Sigmoid colon (tissue), 6 donors: ENCODE measurements at regions not wholly inside any gene's neighbourhood (a gene's known extent, or its start where the extent isn't known, plus 50 kb on each side); places are given as distances from the start of the nearest gene placed in this dataset.

Experiments used
- DNase-seq: peaks from one replicate; pipeline ENCODE4 v3.0.0-alpha.2; 2019
- H3K27ac ChIP-seq, 4 donors: fragments of 200-600 bp; sonication (generic); one replicate each; pipeline ENCODE4 v1.5.1; 2016 to 2019; ENCODE audit warnings: mild to moderate bottlenecking in 1 of 4
- H3K27me3 ChIP-seq, 3 donors: fragments of 200-600 bp; sonication (generic); one replicate each; pipeline ENCODE4 v1.5.1; 2019; ENCODE audit warnings: mild to moderate bottlenecking in 1 of 3
- H3K36me3 ChIP-seq, 4 donors: fragments of 200-600 bp; sonication (generic); one replicate each; pipeline ENCODE4 v1.5.1; 2016 to 2019
- H3K4me1 ChIP-seq, 4 donors: fragments of 200-600 bp; sonication (generic); one replicate each; pipeline ENCODE4 v1.5.1; 2017 to 2019
- H3K4me3 ChIP-seq, 4 donors: fragments of 200-600 bp; sonication (generic); one replicate each; pipeline ENCODE4 v1.5.1; 2017 to 2019; ENCODE audit warnings: mild to moderate bottlenecking in 2 of 4, moderate library complexity in 1 of 4
- H3K9me3 ChIP-seq, 4 donors: fragments of 200-600 bp in 3 of 4; sonication (generic) in 3 of 4; one replicate each; pipeline versions ENCODE4 v1.5.1 to v1.6.1; 2013 to 2019
- EP300 ChIP-seq, 4 donors: sonication (generic); formaldehyde crosslinking; IDR thresholded peaks; one replicate each; pipeline ENCODE4 v1.6.1; 2017; ENCODE audit warnings: antibody characterized with exemption in 4 of 4
- POLR2A ChIP-seq, 2 donors: fragments of 450-650 bp; IDR thresholded peaks; one replicate each; pipeline ENCODE4 v1.6.1; 2016; ENCODE audit warnings: antibody characterized with exemption in 2 of 2, mild to moderate bottlenecking in 2 of 2, moderate library complexity in 2 of 2
- POLR2AphosphoS5 ChIP-seq, 4 donors: sonication (generic); formaldehyde crosslinking; IDR thresholded peaks; one replicate each; pipeline ENCODE4 v1.6.1; 2017; ENCODE audit warnings: antibody characterized with exemption in 4 of 4
- WGBS, 2 donors: extraction: QIAGEN DNeasy Blood & Tissue Kit; methylation state at CpG; one replicate each; pipeline ENCODE4 v1.1.7; 2013; 5-methylcytosine and 5-hydroxymethylcytosine counted together
- intact Hi-C: fragments of 100-400 bp; cut with DNase I; formaldehyde crosslinking; loops from one replicate; pipeline ENCODE4 v1.15.1; 2023
- TF ChIP-seq, protein P1 (sequence below), 4 experiments: fragments of 450-650 bp in 3 of 4; fragments of 200-600 bp in 1 of 4; IDR thresholded peaks; one replicate each; pipeline ENCODE4 v1.5.1; 2016 to 2019; ENCODE audit warnings: antibody characterized with exemption in 4 of 4, mild to moderate bottlenecking in 3 of 4, moderate library complexity in 2 of 4
- donor health status: healthy with polysubstance abuse.
- donor health status: healthy.

DNA sequence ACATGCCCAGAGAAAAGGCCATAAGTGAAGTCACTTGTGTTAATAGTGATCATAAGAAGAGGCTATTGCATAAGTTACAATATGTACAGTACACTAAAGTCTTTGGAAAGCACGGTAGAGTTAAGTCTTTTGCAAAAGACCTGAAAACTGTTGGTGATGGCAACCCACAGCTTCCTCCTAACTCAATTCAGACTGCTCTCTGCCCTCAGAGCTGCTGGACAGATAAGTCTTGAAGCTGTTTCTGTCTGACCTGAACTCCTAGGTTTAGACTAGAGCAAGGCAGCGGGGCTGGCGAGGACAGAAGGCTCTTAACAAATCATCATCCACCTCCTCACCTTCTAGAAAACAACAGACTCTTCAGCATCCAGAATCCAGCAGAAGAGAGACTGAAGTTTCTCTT lies 125.4 kb downstream of the CD24 start:
- Histone ChIP-seq H3K4me1 (no peaks in the 10 kb centered on the region), H3K36me3 (no peaks in the 10 kb centered on the region), H3K4me3 (no peak overlapping the region), H3K9me3 (no peaks in the 10 kb centered on the region), H3K27ac (no peak overlapping the region), H3K27me3 (no peaks in the 10 kb centered on the region)
- DNase-seq, result no peak
- 81 to 89% methylated on average over 3 of the region's 3 CpGs for WGBS, 2 donors
- intact Hi-C loops, result no loop called here
- no peak for TF ChIP-seq POLR2AphosphoS5 (IDR thresholded peaks at IDR 0.05)
- no peak for TF ChIP-seq EP300 (IDR thresholded peaks at IDR 0.05)
- TF ChIP-seq, protein P1, sequence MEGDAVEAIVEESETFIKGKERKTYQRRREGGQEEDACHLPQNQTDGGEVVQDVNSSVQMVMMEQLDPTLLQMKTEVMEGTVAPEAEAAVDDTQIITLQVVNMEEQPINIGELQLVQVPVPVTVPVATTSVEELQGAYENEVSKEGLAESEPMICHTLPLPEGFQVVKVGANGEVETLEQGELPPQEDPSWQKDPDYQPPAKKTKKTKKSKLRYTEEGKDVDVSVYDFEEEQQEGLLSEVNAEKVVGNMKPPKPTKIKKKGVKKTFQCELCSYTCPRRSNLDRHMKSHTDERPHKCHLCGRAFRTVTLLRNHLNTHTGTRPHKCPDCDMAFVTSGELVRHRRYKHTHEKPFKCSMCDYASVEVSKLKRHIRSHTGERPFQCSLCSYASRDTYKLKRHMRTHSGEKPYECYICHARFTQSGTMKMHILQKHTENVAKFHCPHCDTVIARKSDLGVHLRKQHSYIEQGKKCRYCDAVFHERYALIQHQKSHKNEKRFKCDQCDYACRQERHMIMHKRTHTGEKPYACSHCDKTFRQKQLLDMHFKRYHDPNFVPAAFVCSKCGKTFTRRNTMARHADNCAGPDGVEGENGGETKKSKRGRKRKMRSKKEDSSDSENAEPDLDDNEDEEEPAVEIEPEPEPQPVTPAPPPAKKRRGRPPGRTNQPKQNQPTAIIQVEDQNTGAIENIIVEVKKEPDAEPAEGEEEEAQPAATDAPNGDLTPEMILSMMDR (IDR thresholded peaks at IDR 0.05), result no peak
- TF ChIP-seq POLR2A (IDR thresholded peaks at IDR 0.05), result no peak

DNA sequence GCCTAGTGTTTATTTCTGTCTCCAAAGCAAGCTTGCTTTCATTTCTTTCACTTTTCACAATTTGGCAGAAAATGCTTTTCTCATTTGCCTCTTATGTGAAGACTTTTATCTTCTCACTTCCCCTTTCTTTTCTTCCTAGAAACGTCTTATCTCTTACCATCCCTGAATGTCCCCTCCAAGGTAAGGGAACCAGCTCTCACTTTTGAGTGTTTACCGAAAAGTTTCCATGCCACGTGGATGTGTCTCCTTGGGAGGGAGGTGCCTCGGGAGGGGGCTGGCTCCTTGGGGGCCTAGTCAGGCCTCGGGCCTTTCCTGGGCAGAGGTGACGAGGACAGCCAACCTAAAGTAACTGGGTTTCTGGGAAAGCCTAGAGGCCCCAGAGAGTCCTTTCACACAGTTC lies 127.4 kb downstream of the CD24 start:
- WGBS, 2 donors, result 70 to 88% methylated on average over 6 of the region's 6 CpGs

DNA sequence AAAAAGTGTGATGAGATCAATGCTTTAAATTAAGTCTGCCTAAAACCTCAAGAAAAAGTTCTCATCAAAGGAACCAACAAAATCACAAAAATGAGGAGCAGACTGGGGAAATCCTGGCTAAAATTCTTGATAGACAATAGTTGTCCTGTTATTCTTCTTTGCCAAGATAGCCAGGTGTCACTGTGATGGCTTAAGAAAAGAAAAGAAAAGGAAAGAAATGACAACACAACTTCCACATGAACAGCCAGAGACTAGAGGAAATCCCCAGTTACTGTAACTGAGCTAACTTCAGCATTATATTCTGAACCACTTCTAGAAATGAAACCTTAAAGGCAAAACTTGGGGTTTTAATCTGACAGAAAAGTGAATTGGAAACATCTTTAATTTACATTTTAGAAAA lies 129.6 kb downstream of the CD24 start:
- no peak for DNase-seq
- H3K4me3 ChIP-seq, result no peak overlapping the region
- H3K4me1 ChIP-seq, result no peaks in the 10 kb centered on the region
- no peaks in the 10 kb centered on the region for H3K36me3 ChIP-seq
- intact Hi-C loops, result no loop called here
- H3K27ac ChIP-seq, result no peak overlapping the region
- no peaks in the 10 kb centered on the region for H3K27me3 ChIP-seq
- no peaks in the 10 kb centered on the region for H3K9me3 ChIP-seq
- no peak for TF ChIP-seq POLR2A (IDR thresholded peaks at IDR 0.05)
- no peak for TF ChIP-seq EP300 (IDR thresholded peaks at IDR 0.05)
- TF ChIP-seq POLR2AphosphoS5 (IDR thresholded peaks at IDR 0.05), result no peak
- TF ChIP-seq, protein P1 (IDR thresholded peaks at IDR 0.05), result no peak

More for the DNA sequence above, 127.4 kb downstream of the CD24 start:
- DNase-seq, result no peak
- Histone ChIP-seq H3K36me3 (no peaks in the 10 kb centered on the region), H3K4me1 (no peaks in the 10 kb centered on the region), H3K9me3 (no peaks in the 10 kb centered on the region), H3K27ac (no peak overlapping the region), H3K27me3 (no peaks in the 10 kb centered on the region), H3K4me3 (no peak overlapping the region)
- TF ChIP-seq EP300 (IDR thresholded peaks at IDR 0.05), result no peak
- TF ChIP-seq POLR2A (IDR thresholded peaks at IDR 0.05), result no peak
- TF ChIP-seq, protein P1 (IDR thresholded peaks at IDR 0.05), result no peak
- no peak for TF ChIP-seq POLR2AphosphoS5 (IDR thresholded peaks at IDR 0.05)
- intact Hi-C loops, result no loop called here

DNA sequence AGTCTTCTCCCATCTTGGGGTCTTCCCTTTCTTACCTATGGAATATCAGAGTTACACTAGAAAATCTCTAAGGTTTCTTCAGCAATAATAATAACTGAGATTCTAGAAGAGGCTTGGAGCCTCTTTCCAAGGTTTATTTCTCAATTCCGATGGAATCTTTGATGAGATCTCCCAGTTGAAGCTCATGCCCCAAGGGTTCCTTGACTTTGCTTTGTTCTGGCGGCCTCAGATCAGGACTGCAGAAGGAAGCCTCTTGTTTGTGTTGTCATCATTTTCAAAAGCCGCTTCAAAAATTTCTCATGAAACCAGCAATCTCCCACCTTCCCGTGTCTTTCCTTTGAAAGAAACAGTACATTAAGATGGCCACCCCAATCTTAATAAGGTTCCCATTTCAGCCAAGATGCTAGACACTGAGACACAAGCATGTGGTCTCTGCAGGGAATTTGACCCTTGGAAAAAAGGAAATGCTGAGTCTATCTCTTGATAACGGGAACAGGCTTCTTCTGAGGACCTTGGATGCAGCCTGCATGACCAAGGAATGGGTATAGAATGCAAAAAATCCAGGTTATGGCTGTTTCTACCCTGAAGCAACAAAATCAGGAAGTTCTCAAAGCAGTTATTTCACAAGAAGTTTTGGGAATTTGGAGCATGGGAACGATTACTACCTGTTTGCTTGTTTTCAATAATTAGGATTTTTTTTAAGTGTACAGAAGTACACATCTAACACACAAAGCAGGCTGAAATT lies 141.6 kb downstream of the CD24 start:
- H3K27me3 ChIP-seq, result no peaks in the 10 kb centered on the region
- H3K4me3 ChIP-seq, result no peak overlapping the region
- no peak overlapping the region for H3K27ac ChIP-seq
- TF ChIP-seq, protein P1 (IDR thresholded peaks at IDR 0.05), result no peak
- TF ChIP-seq POLR2A (IDR thresholded peaks at IDR 0.05), result no peak
- no peak for TF ChIP-seq POLR2AphosphoS5 (IDR thresholded peaks at IDR 0.05)
- no peak for TF ChIP-seq EP300 (IDR thresholded peaks at IDR 0.05)
- no peaks in the 10 kb centered on the region for H3K4me1 ChIP-seq
- 86 to 93% methylated on average over 6 of the region's 6 CpGs for WGBS, 2 donors
- intact Hi-C loops, result no loop called here
- no peak for DNase-seq
- H3K9me3 ChIP-seq, result no peaks in the 10 kb centered on the region
- H3K36me3 ChIP-seq, result no peaks in the 10 kb centered on the region

DNA sequence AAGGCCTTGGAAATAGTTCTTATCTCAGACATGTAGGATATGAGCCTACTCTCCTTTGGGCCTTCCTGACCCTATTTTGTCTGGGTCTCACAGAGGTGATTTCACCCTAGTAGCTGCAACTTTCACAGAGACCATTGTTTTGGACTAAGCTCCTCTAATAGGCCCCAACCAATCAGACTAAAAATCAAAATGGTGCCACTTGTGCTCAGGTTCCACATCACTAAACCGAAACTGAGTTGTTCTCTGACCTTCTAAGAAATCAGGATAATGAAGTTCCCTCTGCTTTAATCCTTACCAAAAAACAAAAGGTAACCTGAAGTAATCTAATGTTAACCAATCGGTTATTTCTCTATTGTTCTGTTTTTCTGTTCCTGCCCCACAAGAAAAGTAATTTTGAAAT lies 143.6 kb downstream of the CD24 start:
- no peaks in the 10 kb centered on the region for H3K9me3 ChIP-seq
- H3K36me3 ChIP-seq, result no peaks in the 10 kb centered on the region
- WGBS, 2 donors, result 92 to 94% methylated on average over 2 of the region's 2 CpGs
- intact Hi-C loops, result no loop called here
- H3K4me1 ChIP-seq, result no peaks in the 10 kb centered on the region
- H3K27ac ChIP-seq, result no peak overlapping the region
- no peaks in the 10 kb centered on the region for H3K27me3 ChIP-seq
- TF ChIP-seq, protein P1 (IDR thresholded peaks at IDR 0.05), result no peak
- TF ChIP-seq POLR2AphosphoS5 (IDR thresholded peaks at IDR 0.05), result no peak
- no peak for TF ChIP-seq POLR2A (IDR thresholded peaks at IDR 0.05)
- no peak for TF ChIP-seq EP300 (IDR thresholded peaks at IDR 0.05)
- no peak for DNase-seq
- no peak overlapping the region for H3K4me3 ChIP-seq
